IMR-90 (cell line): ENCODE measurements at regions not wholly inside any gene's neighbourhood (a gene's known extent, or its start where the extent isn't known, plus 50 kb on each side); places are given as distances from the start of the nearest gene placed in this dataset.

Experiments
- ATAC-seq: fragments of 200-7000 bp; cut with Tn5 transposase; 2 replicates; pipeline ENCODE4 v1.9.1; 2020; ENCODE audit warnings: low read depth, mild to moderate bottlenecking, moderate library complexity
- BruUV-seq: library from RNA; stranded (reverse); fragments of 400-500 nt; replicated peaks from 2 replicates; lab custom pipeline; 2021; lab: Mats Ljungman, UMichigan
- CTCF ChIA-PET: fragments of 300-600 bp; formaldehyde crosslinking; extraction: SDS; loops from one replicate; lab custom pipeline; 2021; ENCODE audit warnings: antibody characterized with exemption; lab: Yijun Ruan, JAX
- POLR2A ChIA-PET: fragments of 300-600 bp; sonication (Branson Sonifier 250); formaldehyde crosslinking; loops from one replicate; lab custom pipeline; 2022; ENCODE audit warnings: antibody characterized with exemption; ENCODE audit not compliant: unreplicated experiment; lab: Charles Lee
- DNase-seq: peaks from one replicate; pipeline ENCODE4 v3.0.0; 2013
- H2AFZ ChIP-seq: replicated peaks from 2 replicates; pipeline ENCODE3; 2013; ENCODE audit warnings: low read length, mild to moderate bottlenecking; ENCODE audit not compliant: poor library complexity
- H2AK5ac ChIP-seq: 2 replicates; pipeline ENCODE4 v1.6.1; 2013; ENCODE audit warnings: low read depth, low read length, inconsistent platforms
- H2AK9ac ChIP-seq: replicated peaks from 2 replicates; pipeline ENCODE3; 2013; ENCODE audit warnings: mild to moderate bottlenecking, low read depth, low read length, moderate library complexity; ENCODE audit not compliant: poor library complexity
- H2BK120ac ChIP-seq: 2 replicates; pipeline ENCODE4 v1.6.1; 2013; ENCODE audit warnings: low read depth, low read length, inconsistent platforms
- H2BK15ac ChIP-seq: 3 replicates; pipeline ENCODE4 v1.6.1; 2013; ENCODE audit warnings: low read depth, low read length, inconsistent platforms
- H2BK20ac ChIP-seq: 2 replicates; pipeline ENCODE4 v1.6.1; 2013; ENCODE audit warnings: low read depth, mild to moderate bottlenecking, inconsistent platforms, low read length, moderate library complexity
- H2BK5ac ChIP-seq: 2 replicates; pipeline ENCODE4 v1.6.1; 2013; ENCODE audit warnings: mild to moderate bottlenecking, low read depth, low read length, inconsistent platforms; ENCODE audit not compliant: poor library complexity, severe bottlenecking
- H3K14ac ChIP-seq: replicated peaks from 2 replicates; pipeline ENCODE4 v1.6.1; 2013; ENCODE audit warnings: low read depth, low read length, inconsistent platforms
- H3K18ac ChIP-seq: 2 replicates; pipeline ENCODE4 v1.6.1; 2013; ENCODE audit warnings: low read depth, low read length, control low read depth
- H3K23ac ChIP-seq: 2 replicates; pipeline ENCODE4 v1.6.1; 2013; ENCODE audit warnings: low read depth, low read length, inconsistent platforms
- H3K27ac ChIP-seq: 2 replicates; pipeline ENCODE4 v1.5.1; 2013; ENCODE audit warnings: mild to moderate bottlenecking, control low read depth, low read length; ENCODE audit not compliant: insufficient read depth
- H3K27me3 ChIP-seq: 2 replicates; pipeline ENCODE4 v1.6.1; 2013; ENCODE audit warnings: low read length; ENCODE audit not compliant: control insufficient read depth, insufficient read depth
- H3K36me3 ChIP-seq: 2 replicates; pipeline ENCODE4 v1.6.1; 2013; ENCODE audit warnings: low read length, mixed read lengths; ENCODE audit not compliant: control insufficient read depth, insufficient read depth
- H3K4ac ChIP-seq: 2 replicates; pipeline ENCODE4 v1.6.1; 2013; ENCODE audit warnings: low read depth, low read length, inconsistent platforms
- H3K4me1 ChIP-seq: 2 replicates; pipeline ENCODE4 v1.6.1; 2013; ENCODE audit warnings: low read length, mixed read lengths; ENCODE audit not compliant: control insufficient read depth, insufficient read depth
- H3K4me2 ChIP-seq: 2 replicates; pipeline ENCODE4 v1.6.1; 2013; ENCODE audit warnings: low read depth, mild to moderate bottlenecking, control low read depth, low read length, moderate library complexity
- H3K4me3 ChIP-seq: 2 replicates; pipeline ENCODE4 v1.5.1; 2013; ENCODE audit warnings: low read depth, mild to moderate bottlenecking, control low read depth, low read length, moderate library complexity; ENCODE audit not compliant: insufficient read depth
- H3K56ac ChIP-seq: 2 replicates; pipeline ENCODE4 v1.6.1; 2013; ENCODE audit warnings: low read length, inconsistent platforms; ENCODE audit not compliant: insufficient read depth; ENCODE audit errors: extremely low read depth
- H3K79me1 ChIP-seq, 2 experiments: 2 replicates each; pipeline ENCODE4 v1.6.1; 2013; ENCODE audit warnings: low read length in 2 of 2, inconsistent platforms in 1 of 2, low read depth in 1 of 2
- H3K9ac ChIP-seq: 2 replicates; pipeline ENCODE4 v1.6.1; 2013; ENCODE audit warnings: low read depth, low read length, control low read depth
- H3K9me1 ChIP-seq: 2 replicates; pipeline ENCODE4 v1.6.1; 2013; ENCODE audit warnings: low read length, inconsistent platforms; ENCODE audit not compliant: insufficient read depth
- H3K9me3 ChIP-seq: 2 replicates; pipeline ENCODE4 v1.6.1; 2013; ENCODE audit warnings: low read length; ENCODE audit not compliant: control insufficient read depth, insufficient read depth
- H4K20me1 ChIP-seq: 2 replicates; pipeline ENCODE4 v1.6.1; 2013; ENCODE audit warnings: low read length, inconsistent platforms; ENCODE audit not compliant: insufficient read depth
- H4K5ac ChIP-seq: 2 replicates; pipeline ENCODE4 v1.6.1; 2013; ENCODE audit warnings: mild to moderate bottlenecking, low read depth, low read length, control low read depth
- H4K8ac ChIP-seq, 2 experiments: 2 replicates each; pipeline ENCODE4 v1.6.1; 2013; ENCODE audit warnings: low read depth in 2 of 2, low read length in 2 of 2, control low read depth in 1 of 2, inconsistent platforms in 1 of 2
- H4K91ac ChIP-seq: 2 replicates; pipeline ENCODE4 v1.6.1; 2013; ENCODE audit warnings: low read depth, low read length, inconsistent platforms; ENCODE audit not compliant: insufficient read depth
- CEBPB ChIP-seq: IDR thresholded peaks from 2 replicates; pipeline ENCODE4 v1.6.1; 2012; ENCODE audit warnings: low read depth, low read length, improper control_type of control experiment
- WGBS, 2 experiments: methylation state at CpG; one replicate each; pipeline versions ENCODE4 v1.1.5 to v1.1.7; 2013; ENCODE audit warnings: missing lambda C conversion rate in 2 of 2; ENCODE audit not compliant: insufficient read length in 1 of 2; ENCODE audit errors: extremely low coverage in 2 of 2; 5-methylcytosine and 5-hydroxymethylcytosine counted together
- dilution Hi-C: fragments of 300-500 bp; cut with HindIII; formaldehyde crosslinking; loops from one replicate; pipeline ENCODE4 v1.14.3; 2018; ENCODE audit warnings: low sequenced_read_pairs; ENCODE audit not compliant: unreplicated experiment
- in situ Hi-C: fragments of 300-500 bp; cut with MboI; formaldehyde crosslinking; loops from 3 replicates; pipeline ENCODE4 v1.14.3; 2019; ENCODE audit warnings: low sequenced_read_pairs, inconsistent platforms, mixed read lengths
- intact Hi-C: fragments of 100-400 bp; cut with micrococcal nuclease; formaldehyde crosslinking; loops from 2 replicates; pipeline ENCODE4 v1.10.0; 2022

DNA sequence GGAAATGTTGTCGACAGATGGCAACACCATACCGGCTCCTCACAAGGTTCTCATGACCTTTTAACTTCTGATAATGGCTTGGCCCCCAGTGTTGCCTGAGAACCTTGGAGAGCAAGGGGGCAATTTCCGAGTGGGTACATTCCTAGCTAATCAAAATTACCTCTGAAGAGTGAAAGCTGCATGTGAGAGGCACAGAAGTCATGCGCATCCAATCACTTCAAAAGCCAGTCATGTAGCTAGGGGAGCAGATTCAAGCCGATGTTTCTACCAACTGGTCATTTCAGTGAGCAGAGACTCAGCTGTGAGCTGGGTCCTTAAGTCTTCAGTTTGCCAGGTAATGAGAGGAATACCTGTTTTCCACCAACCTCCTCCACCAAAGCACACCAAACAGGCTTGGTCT, 111.4 kb downstream of the LIPG start:
- no peaks in the 10 kb centered on the region for H3K4me1 ChIP-seq
- no peak overlapping the region for H2AK5ac ChIP-seq
- H3K18ac ChIP-seq = no peak overlapping the region
- H4K20me1 ChIP-seq = no peaks in the 10 kb centered on the region
- no peak overlapping the region for H4K5ac ChIP-seq
- no peak overlapping the region for H3K4me2 ChIP-seq
- H2BK120ac ChIP-seq = no peak overlapping the region
- H3K27ac ChIP-seq = no peak overlapping the region
- no TSS peak for BruUV-seq
- TF ChIP-seq CEBPB = no peak
- no peak overlapping the region for H3K9ac ChIP-seq
- WGBS, 2 experiments = no CpG with 5 or more reads among the region's 5 CpGs
- no peaks in the 10 kb centered on the region for H3K79me1 ChIP-seq
- in situ Hi-C loops (no loop called here), dilution Hi-C loops (no loop called here), intact Hi-C loops (no loop called here)
- H3K4me3 ChIP-seq = no peak overlapping the region
- no peak overlapping the region for H2BK15ac ChIP-seq
- no peak overlapping the region for H3K14ac ChIP-seq
- H4K91ac ChIP-seq = no peak overlapping the region
- no peak overlapping the region for H3K23ac ChIP-seq
- no peak for DNase-seq
- H3K56ac ChIP-seq = no peak overlapping the region
- H3K36me3 ChIP-seq = no peaks in the 10 kb centered on the region
- ChIA-PET POLR2A (no interaction called here), CTCF (no interaction called here)
- no peaks in the 10 kb centered on the region for H3K9me3 ChIP-seq
- no peak overlapping the region for H2AK9ac ChIP-seq
- no peak overlapping the region for H2BK20ac ChIP-seq
- no peak overlapping the region for H2AFZ ChIP-seq
- no peak overlapping the region for H3K4ac ChIP-seq
- ATAC-seq = no peak
- H4K8ac ChIP-seq = no peak overlapping the region
- no peaks in the 10 kb centered on the region for H3K9me1 ChIP-seq
- H2BK5ac ChIP-seq = no peak overlapping the region
- peaks cover 43% of the 10 kb centered on the region for H3K27me3 ChIP-seq
